Glutamatergic neuron (in vitro differentiated cells): ENCODE measurements at regions not wholly inside any gene's neighbourhood (a gene's known extent, or its start where the extent isn't known, plus 50 kb on each side); places are given as distances from the start of the nearest gene placed in this dataset.

Experiments
- DNase-seq: peaks from one replicate; pipeline ENCODE4 v3.0.0; 2022
- H3K27ac Mint-ChIP-seq: one replicate; pipeline ENCODE4 v1.8.0; 2020; ENCODE audit warnings: mild to moderate bottlenecking, mixed read lengths, inconsistent platforms; ENCODE audit not compliant: unreplicated experiment
- H3K27me3 Mint-ChIP-seq: one replicate; pipeline ENCODE4 v1.8.0; 2020; ENCODE audit warnings: mild to moderate bottlenecking, moderate library complexity, mixed read lengths, inconsistent platforms; ENCODE audit not compliant: unreplicated experiment
- H3K36me3 Mint-ChIP-seq: one replicate; pipeline ENCODE4 v1.8.0; 2020; ENCODE audit warnings: mild to moderate bottlenecking, mixed read lengths, inconsistent platforms; ENCODE audit not compliant: unreplicated experiment
- H3K4me1 Mint-ChIP-seq: one replicate; pipeline ENCODE4 v1.8.0; 2020; ENCODE audit warnings: mild to moderate bottlenecking, low read depth, mixed read lengths, inconsistent platforms; ENCODE audit not compliant: unreplicated experiment
- H3K4me3 Mint-ChIP-seq: one replicate; pipeline ENCODE4 v1.8.0; 2020; ENCODE audit warnings: mild to moderate bottlenecking, mixed read lengths, inconsistent platforms; ENCODE audit not compliant: unreplicated experiment
- H3K9me3 Mint-ChIP-seq: one replicate; pipeline ENCODE4 v1.8.0; 2020; ENCODE audit warnings: mild to moderate bottlenecking, moderate library complexity, mixed read lengths, inconsistent platforms; ENCODE audit not compliant: unreplicated experiment
- CTCF ChIP-seq: fragments of 200-600 bp; sonication (generic); IDR thresholded peaks from one replicate; pipeline ENCODE4 v1.5.0; 2021; ENCODE audit not compliant: partially characterized antibody, unreplicated experiment

- Mint-ChIP-seq H3K36me3 (no peaks in the 10 kb centered on the region), H3K4me3 (no peak overlapping the region), H3K4me1 (peaks cover 13% of the 10 kb centered on the region), H3K27ac (peak overlapping the region; percentile 24), H3K9me3 (peaks cover 2% of the 10 kb centered on the region), H3K27me3 (no peaks in the 10 kb centered on the region)
- TF ChIP-seq CTCF: no peak
- DNase-seq: no peak
Measured at GRCh38 chr5:68405784-68406743, 190.5 kb downstream of the PIK3R1 start.

DNA sequence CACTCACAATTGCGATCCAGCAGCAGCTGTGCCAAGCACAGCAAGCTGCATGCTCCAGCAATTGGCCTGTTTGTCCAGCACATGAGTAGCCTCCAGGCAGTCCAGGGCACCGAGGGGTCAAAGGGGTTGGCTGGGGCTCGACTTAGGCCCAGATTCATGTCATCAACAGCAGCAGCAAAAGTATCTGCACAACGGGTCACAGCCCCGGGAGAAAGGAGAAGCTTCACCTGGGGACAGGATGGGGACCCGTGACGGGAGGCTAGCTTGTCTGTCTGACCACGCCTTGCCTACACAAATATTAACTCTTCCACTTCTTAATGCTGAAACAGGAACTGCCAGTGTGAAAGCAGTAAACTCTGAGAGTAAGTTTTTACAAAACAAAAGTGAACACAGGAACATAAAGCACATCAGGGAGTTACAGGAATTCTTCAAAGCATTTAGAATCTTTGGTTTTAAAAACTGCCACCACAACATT, 191.2 kb downstream of the PIK3R1 start:
- H3K36me3 Mint-ChIP-seq: no peaks in the 10 kb centered on the region
- DNase-seq: no peak
- H3K9me3 Mint-ChIP-seq: peaks cover 2% of the 10 kb centered on the region
- TF ChIP-seq CTCF: no peak
- peaks cover 13% of the 10 kb centered on the region for H3K4me1 Mint-ChIP-seq
- peak overlapping the region; percentile 24 for H3K27ac Mint-ChIP-seq
- H3K4me3 Mint-ChIP-seq: no peak overlapping the region
- no peaks in the 10 kb centered on the region for H3K27me3 Mint-ChIP-seq

DNA sequence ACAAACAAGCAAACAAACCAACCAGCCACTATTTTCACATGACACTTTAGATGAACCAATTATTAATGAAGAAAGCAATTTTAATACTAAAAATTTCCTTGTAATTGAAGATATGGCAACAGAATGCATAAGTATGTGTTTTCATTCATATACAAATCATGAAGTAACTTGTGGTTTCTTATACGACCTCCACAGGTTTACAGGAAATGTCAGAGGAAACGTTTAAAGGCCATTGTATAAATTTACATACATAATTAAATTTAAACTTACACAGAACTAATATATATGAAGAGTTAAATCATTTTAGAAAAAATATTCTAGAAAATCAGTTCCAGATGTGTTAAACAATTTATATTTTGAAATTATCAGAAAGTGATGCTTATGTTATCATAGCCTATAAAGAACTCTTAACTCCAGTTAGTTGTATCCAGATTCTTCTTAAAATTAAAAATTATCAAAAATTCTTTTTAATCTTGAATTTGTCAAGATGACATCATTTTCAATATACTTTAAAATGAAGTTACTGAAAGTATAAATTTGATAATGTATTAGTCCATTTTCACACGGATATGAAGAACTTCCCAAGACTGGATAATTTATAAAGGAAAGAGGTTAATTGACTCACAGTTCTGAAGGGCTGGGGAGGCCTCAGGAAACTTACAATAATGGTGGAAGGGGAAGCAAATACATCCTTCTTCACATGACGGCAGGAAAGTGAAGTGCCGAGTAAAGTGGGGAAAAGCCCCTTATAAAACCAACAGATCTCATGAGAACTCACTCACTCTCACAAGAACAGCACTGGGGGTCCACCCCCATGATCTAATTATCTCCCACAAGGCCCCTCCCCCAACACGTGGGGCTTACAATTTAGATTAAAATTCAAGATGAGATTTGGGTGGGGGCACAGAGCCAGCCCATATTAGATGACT, 192.0 kb downstream of the PIK3R1 start:
- H3K36me3 Mint-ChIP-seq: no peaks in the 10 kb centered on the region
- peaks cover 2% of the 10 kb centered on the region for H3K9me3 Mint-ChIP-seq
- peaks cover 13% of the 10 kb centered on the region for H3K4me1 Mint-ChIP-seq
- no peak for TF ChIP-seq CTCF
- H3K4me3 Mint-ChIP-seq: no peak overlapping the region
- no peak for DNase-seq
- H3K27me3 Mint-ChIP-seq: no peaks in the 10 kb centered on the region
- no peak overlapping the region for H3K27ac Mint-ChIP-seq

GRCh38 chr5:68408345-68408871, 192.9 kb downstream of the PIK3R1 start:
- H3K4me3 Mint-ChIP-seq: no peak overlapping the region
- peaks cover 2% of the 10 kb centered on the region for H3K9me3 Mint-ChIP-seq
- H3K27ac Mint-ChIP-seq: no peak overlapping the region
- no peak for TF ChIP-seq CTCF
- no peaks in the 10 kb centered on the region for H3K27me3 Mint-ChIP-seq
- H3K36me3 Mint-ChIP-seq: no peaks in the 10 kb centered on the region
- H3K4me1 Mint-ChIP-seq: peaks cover 13% of the 10 kb centered on the region
- DNase-seq: no peak
